Large intestine (tissue), 3 donors: ENCODE measurements at regions not wholly inside any gene's neighbourhood (a gene's known extent, or its start where the extent isn't known, plus 50 kb on each side); places are given as distances from the start of the nearest gene placed in this dataset.
"Not testable (repeated sequence)": the region's sequence is repeated elsewhere in the genome, so short reads cannot be mapped to it uniquely, and the experiment has no call there.

ENCODE experiments used
- DNase-seq, 2 donors: peaks; one replicate each; pipeline versions ENCODE4 v3.0.0 to v3.0.0-alpha.2; 2013
- H3K27ac ChIP-seq: one replicate; pipeline ENCODE4 v1.5.1; 2013; ENCODE audit warnings: low read length
- H3K27me3 ChIP-seq: 2 replicates; pipeline ENCODE4 v1.6.1; 2013; ENCODE audit warnings: low read length; ENCODE audit not compliant: control insufficient read depth, insufficient read depth
- H3K36me3 ChIP-seq: 2 replicates; pipeline ENCODE4 v1.6.1; 2013; ENCODE audit warnings: low read length; ENCODE audit not compliant: control insufficient read depth, insufficient read depth
- H3K4me1 ChIP-seq: one replicate; pipeline ENCODE4 v1.6.1; 2013; ENCODE audit warnings: low read length; ENCODE audit not compliant: control insufficient read depth, insufficient read depth
- H3K4me3 ChIP-seq: one replicate; pipeline ENCODE4 v1.5.1; 2013; ENCODE audit warnings: low read length
- H3K9me3 ChIP-seq: one replicate; pipeline ENCODE4 v1.6.1; 2013; ENCODE audit warnings: mild to moderate bottlenecking, low read depth, low read length, moderate library complexity; ENCODE audit not compliant: control insufficient read depth
- WGBS: methylation state at CpG from one replicate; pipeline ENCODE4 v1.1.5; 2013; ENCODE audit warnings: low lambda C conversion rate; ENCODE audit not compliant: insufficient coverage; 5-methylcytosine and 5-hydroxymethylcytosine counted together

- Histone ChIP-seq H3K27me3 (no peaks in the 10 kb centered on the region), H3K9me3 (no peaks in the 10 kb centered on the region), H3K36me3 (no peaks in the 10 kb centered on the region), H3K4me3 (no peak overlapping the region), H3K27ac (no peak overlapping the region), H3K4me1 (no peaks in the 10 kb centered on the region)
- DNase-seq, result no peak
Observed at GRCh38 chr9:28456861-28457260, 883.6 kb upstream of the C9orf72 start.

GRCh38 chr9:28464481-28465216 is 891.4 kb upstream of the C9orf72 start:
- H3K27ac ChIP-seq, result no peak overlapping the region
- H3K9me3 ChIP-seq, result no peaks in the 10 kb centered on the region
- no peaks in the 10 kb centered on the region for H3K27me3 ChIP-seq
- H3K4me1 ChIP-seq, result no peaks in the 10 kb centered on the region
- H3K4me3 ChIP-seq, result no peak overlapping the region
- no peak for DNase-seq
- WGBS, result no CpG with 5 or more reads among the region's 8 CpGs
- no peaks in the 10 kb centered on the region for H3K36me3 ChIP-seq

GRCh38 chr9:28471261-28471660 is 898.0 kb upstream of the C9orf72 start:
- no peaks in the 10 kb centered on the region for H3K4me1 ChIP-seq
- H3K9me3 ChIP-seq, result no peaks in the 10 kb centered on the region
- H3K4me3 ChIP-seq, result no peak overlapping the region
- no peaks in the 10 kb centered on the region for H3K27me3 ChIP-seq
- no peak for DNase-seq
- no peaks in the 10 kb centered on the region for H3K36me3 ChIP-seq
- 100% methylated on average over 1 of the region's 2 CpGs for WGBS
- no peak overlapping the region for H3K27ac ChIP-seq

GRCh38 chr9:28487561-28487960 is 914.3 kb upstream of the C9orf72 start:
- H3K36me3 ChIP-seq, result no peaks in the 10 kb centered on the region
- no peaks in the 10 kb centered on the region for H3K9me3 ChIP-seq
- no peaks in the 10 kb centered on the region for H3K4me1 ChIP-seq
- no peak overlapping the region for H3K4me3 ChIP-seq
- no peak for DNase-seq
- no peak overlapping the region for H3K27ac ChIP-seq
- no peaks in the 10 kb centered on the region for H3K27me3 ChIP-seq
- no CpG with 5 or more reads among the region's 1 CpG for WGBS

GRCh38 chr9:28491121-28491520 is 917.8 kb upstream of the C9orf72 start:
- no peaks in the 10 kb centered on the region for H3K36me3 ChIP-seq
- H3K27ac ChIP-seq, result no peak overlapping the region
- DNase-seq, result no peak
- no peak overlapping the region for H3K4me3 ChIP-seq
- no peaks in the 10 kb centered on the region for H3K9me3 ChIP-seq
- no peaks in the 10 kb centered on the region for H3K27me3 ChIP-seq
- H3K4me1 ChIP-seq, result no peaks in the 10 kb centered on the region

- H3K9me3 ChIP-seq, H3K4me1 ChIP-seq, DNase-seq, H3K36me3 ChIP-seq, H3K27me3 ChIP-seq, H3K27ac ChIP-seq, H3K4me3 ChIP-seq: not testable (repeated sequence)
- WGBS, result no CpG with 5 or more reads among the region's 10 CpGs
Observed at GRCh38 chr9:28498168-28498567, 924.9 kb upstream of the C9orf72 start.

- no peak for DNase-seq
- Histone ChIP-seq H3K4me3 (no peak overlapping the region), H3K36me3 (no peaks in the 10 kb centered on the region), H3K4me1 (no peaks in the 10 kb centered on the region), H3K9me3 (no peaks in the 10 kb centered on the region), H3K27ac (no peak overlapping the region), H3K27me3 (no peaks in the 10 kb centered on the region)
- WGBS, result 80% methylated on average over 1 of the region's 3 CpGs
Observed at GRCh38 chr9:28502189-28502588, 928.9 kb upstream of the C9orf72 start.

GRCh38 chr9:28502741-28503140 is 929.5 kb upstream of the C9orf72 start:
- Histone ChIP-seq H3K36me3 (no peaks in the 10 kb centered on the region), H3K9me3 (no peaks in the 10 kb centered on the region), H3K4me1 (no peaks in the 10 kb centered on the region), H3K27ac (no peak overlapping the region), H3K27me3 (no peaks in the 10 kb centered on the region), H3K4me3 (no peak overlapping the region)
- WGBS, result 100% methylated on average over 1 of the region's 2 CpGs
- no peak for DNase-seq

- H3K27me3 ChIP-seq, result no peaks in the 10 kb centered on the region
- H3K36me3 ChIP-seq, result no peaks in the 10 kb centered on the region
- H3K9me3 ChIP-seq, result no peaks in the 10 kb centered on the region
- H3K4me3 ChIP-seq, result no peak overlapping the region
- 91% methylated on average over 3 of the region's 4 CpGs for WGBS
- no peaks in the 10 kb centered on the region for H3K4me1 ChIP-seq
- DNase-seq, result no peak
- no peak overlapping the region for H3K27ac ChIP-seq
Observed at GRCh38 chr9:28503573-28503972, 930.3 kb upstream of the C9orf72 start.

- no peaks in the 10 kb centered on the region for H3K9me3 ChIP-seq
- H3K4me3 ChIP-seq, result no peak overlapping the region
- H3K4me1 ChIP-seq, result no peaks in the 10 kb centered on the region
- no peak for DNase-seq
- 82% methylated on average over 2 of the region's 3 CpGs for WGBS
- no peaks in the 10 kb centered on the region for H3K27me3 ChIP-seq
- no peak overlapping the region for H3K27ac ChIP-seq
- H3K36me3 ChIP-seq, result no peaks in the 10 kb centered on the region
Observed at GRCh38 chr9:28518439-28518838, 945.2 kb upstream of the C9orf72 start.

- WGBS, result no CpG with 5 or more reads among the region's 6 CpGs
- H3K4me3 ChIP-seq, H3K36me3 ChIP-seq, H3K27me3 ChIP-seq, H3K27ac ChIP-seq, H3K9me3 ChIP-seq, DNase-seq, H3K4me1 ChIP-seq: not testable (repeated sequence)
Observed at GRCh38 chr9:28524309-28524708, 951.0 kb upstream of the C9orf72 start.
